HG02588 (cell line): ENCODE measurements at regions not wholly inside any gene's neighbourhood (a gene's known extent, or its start where the extent isn't known, plus 50 kb on each side); places are given as distances from the start of the nearest gene placed in this dataset.
"Not testable (repeated sequence)": the region's sequence is repeated elsewhere in the genome, so short reads cannot be mapped to it uniquely, and the experiment has no call there.

Experiments
- ATAC-seq: cut with Tn5 transposase; IDR thresholded peaks from one replicate; pipeline ENCODE4 v1.9.1; 2021; ENCODE audit warnings: mild to moderate bottlenecking, moderate library complexity; ENCODE audit not compliant: unreplicated experiment

- no peak for ATAC-seq
These were observed 807.9 kb downstream of the PRELID2 start for GRCh38 chr5:145027286-145027685.

DNA sequence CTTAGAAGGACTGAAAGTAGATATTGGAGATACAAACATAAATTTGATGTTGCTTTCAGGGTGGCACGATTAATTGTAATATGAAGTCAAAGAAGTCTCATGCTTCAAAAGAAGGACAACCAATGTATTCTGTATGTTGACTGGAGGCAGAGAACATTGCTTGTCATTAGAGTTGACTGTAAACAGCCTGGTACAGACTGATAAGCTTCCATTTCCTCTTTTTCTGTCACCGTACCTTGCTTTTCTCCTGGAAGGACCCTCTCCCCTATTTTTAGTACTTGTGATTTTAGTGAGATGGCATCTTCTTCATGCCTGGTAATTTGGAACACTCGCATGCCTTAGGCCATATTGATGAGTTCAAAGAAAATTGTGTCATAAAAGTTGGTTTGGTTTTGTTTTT, 809.4 kb downstream of the PRELID2 start:
- ATAC-seq, result no peak

DNA sequence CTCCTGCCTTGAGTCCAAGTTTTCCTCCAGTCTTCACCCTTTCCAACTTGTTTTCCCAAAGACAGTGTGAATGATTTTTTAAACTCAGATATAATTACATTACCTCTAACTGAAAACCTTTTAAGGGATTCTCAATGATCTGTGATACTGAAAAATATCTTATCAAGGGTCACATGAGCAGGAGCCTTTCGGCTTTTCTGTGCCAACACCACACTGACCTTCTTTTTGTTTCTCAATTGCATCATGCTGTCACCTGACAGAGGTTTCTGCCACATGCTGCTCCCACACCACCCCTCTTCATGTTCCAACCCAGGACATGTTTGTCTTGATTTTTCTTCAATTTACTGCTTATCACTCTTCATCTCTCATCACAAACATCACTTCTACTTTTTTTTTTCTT, 820.0 kb downstream of the PRELID2 start:
- ATAC-seq, result no peak

- no peak for ATAC-seq
These were observed 821.0 kb downstream of the PRELID2 start for GRCh38 chr5:145014109-145014508.

- ATAC-seq, result no peak
These were observed 824.3 kb downstream of the PRELID2 start for GRCh38 chr5:145010834-145011233.

- ATAC-seq, result no peak
These were observed 826.1 kb downstream of the PRELID2 start for GRCh38 chr5:145008876-145009530.

DNA sequence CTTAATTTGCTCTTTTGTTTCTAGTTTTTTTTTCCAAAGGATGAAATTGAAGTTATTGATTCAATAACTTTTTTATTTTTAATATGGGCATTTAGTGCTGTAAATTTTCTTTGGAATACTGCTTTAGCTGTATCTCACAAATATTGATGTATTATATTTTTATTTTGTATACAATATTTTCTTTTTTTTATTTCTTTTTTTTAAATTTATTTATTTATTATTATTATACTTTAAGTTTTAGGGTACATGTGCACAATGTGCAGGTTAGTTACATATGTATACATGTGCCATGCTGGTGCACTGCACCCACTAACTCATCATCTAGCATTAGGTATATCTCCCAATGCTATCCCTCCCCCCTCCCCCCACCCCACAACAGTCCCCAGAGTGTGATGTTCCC, 823.7 kb downstream of the KCTD16 start:
- not testable (repeated sequence) for ATAC-seq

- ATAC-seq, result no peak
These were observed 812.4 kb downstream of the KCTD16 start for GRCh38 chr5:144983101-144983500.

DNA sequence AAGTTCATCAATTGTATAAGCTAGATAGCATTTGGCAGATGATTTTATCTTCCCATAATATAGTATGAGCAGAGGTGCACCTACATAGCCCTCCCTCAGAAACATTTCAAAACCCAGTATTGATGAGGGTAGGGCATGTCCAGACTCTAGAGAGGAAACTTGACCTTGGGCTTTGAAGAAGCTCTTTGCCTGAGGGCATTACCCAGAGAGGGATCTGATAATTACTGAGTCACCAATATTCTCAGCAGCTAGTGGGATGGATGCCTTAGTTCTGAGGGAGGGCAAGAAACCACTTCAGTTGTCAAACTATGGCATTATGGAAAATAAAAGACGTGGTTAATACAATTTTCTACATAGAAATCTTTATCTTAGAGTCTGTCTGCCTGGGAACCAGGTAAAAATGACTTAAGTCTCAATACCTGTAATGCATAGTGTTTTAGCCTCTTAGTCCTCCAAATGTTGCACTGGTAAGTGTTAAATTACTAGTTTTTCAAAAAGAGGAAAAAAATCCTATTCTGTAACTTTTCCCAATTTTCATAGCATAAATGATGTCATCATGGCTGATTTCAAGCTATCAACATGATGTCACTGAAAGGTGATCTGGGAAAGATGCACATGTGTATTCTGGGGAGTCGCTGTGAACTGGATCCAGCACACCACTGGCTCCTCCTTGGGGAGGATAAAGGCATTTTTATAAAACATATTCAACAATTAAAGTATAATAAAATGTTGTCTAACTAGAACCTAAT, 809.0 kb downstream of the KCTD16 start:
- no peak for ATAC-seq

DNA sequence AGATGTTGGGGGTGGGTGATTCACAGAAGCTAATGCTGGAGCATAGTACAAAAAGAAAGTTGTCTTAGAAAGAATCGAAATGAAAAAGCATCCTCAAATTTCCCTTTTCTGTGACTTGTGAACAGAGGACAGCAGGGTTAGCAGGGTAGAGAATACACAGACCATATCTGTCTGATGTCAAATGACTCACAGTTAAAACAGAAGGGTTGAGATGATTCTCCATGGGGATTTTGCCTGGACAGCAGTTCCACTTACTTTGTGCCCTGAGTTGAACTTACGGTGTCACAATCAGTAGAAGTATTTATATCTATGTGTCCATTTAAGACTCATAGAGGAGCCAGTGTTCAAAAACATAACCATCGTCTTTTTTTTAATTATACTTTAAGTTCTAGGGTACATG, 801.6 kb downstream of the KCTD16 start:
- ATAC-seq, result no peak

GRCh38 chr5:144971108-144971850, 800.6 kb downstream of the KCTD16 start:
- ATAC-seq, result no peak

- no peak for ATAC-seq
These were observed 789.6 kb downstream of the KCTD16 start for GRCh38 chr5:144960296-144960695.

GRCh38 chr5:144958002-144958401, 787.3 kb downstream of the KCTD16 start:
- no peak for ATAC-seq

DNA sequence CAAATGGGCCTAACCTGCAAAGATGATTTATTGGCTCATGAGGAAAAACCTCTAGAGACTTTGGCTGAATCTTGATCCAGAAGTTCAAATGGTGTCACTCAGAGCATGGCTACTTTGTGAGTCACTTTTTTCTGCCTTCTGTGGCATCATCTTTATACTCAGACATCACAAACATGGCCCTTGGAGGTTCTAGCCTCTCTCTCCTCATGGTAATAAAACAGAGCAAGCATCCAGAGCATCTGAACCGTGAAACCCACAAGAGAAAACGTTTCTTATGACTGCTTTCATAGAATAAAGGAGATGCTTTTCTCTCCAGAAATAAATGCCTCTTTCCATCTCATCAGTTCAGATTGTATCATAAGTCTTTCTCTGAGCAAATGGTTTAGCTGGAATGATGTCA, 780.3 kb downstream of the KCTD16 start:
- ATAC-seq, result no peak

DNA sequence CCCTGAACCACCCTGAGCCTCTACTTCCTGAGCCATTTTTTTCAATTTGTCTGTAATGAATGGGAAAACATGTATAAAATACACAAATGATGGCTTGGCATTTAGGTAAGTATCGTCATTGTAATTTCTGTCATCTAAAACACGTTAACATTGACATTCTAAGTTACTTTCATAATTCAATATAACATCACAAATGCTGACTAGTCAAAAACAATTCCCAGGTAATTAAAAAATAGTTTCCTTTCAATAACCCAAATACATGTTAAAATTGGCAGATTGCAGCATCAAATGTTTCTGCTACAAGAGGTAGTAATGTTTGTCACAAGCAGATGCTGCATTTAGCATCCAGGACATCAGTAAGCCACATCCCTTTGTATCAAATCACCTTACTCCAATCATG, 776.4 kb downstream of the KCTD16 start:
- ATAC-seq, result no peak

GRCh38 chr5:144945503-144945902, 774.8 kb downstream of the KCTD16 start:
- ATAC-seq, result no peak

GRCh38 chr5:144944936-144945335, 774.3 kb downstream of the KCTD16 start:
- ATAC-seq, result no peak

DNA sequence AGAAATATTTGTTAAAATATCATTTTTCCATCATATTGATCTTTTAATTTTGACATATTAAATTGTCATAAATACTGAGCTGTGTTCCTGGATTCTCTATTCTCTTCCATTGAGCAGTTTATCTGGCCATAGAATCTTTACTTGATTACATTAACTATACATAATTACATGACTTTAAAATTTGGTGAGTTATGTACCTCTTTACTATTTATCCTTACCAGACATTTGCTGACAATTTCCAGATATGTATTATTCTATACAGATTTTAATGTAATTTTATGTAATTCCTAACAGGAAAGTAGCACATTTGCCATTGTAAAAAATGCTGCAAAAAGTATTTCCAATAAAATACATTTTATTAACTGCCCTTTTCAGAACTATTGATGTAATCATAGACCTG, 770.3 kb downstream of the KCTD16 start:
- no peak for ATAC-seq

- no peak for ATAC-seq
These were observed 747.7 kb downstream of the KCTD16 start for GRCh38 chr5:144918371-144918770.

- no peak for ATAC-seq
These were observed 744.8 kb downstream of the KCTD16 start for GRCh38 chr5:144915452-144915851.

DNA sequence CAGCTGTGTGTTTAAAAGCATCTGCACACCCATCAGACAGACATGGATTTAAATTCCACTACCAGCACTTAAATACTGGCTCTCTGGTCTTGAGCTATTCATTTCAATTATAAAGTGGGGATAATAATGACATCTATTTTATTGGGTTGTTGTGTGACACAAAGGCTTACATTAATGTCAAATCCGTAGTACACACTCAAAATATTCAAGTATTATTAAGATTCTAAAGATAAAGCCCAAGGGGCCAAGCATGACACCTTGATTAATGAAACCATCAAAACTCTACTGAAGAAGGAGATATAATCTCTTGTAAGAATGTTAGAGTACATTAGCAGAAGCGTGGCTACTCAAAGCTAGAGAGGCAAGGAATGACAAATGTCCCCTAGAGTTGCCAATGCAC, 743.0 kb downstream of the KCTD16 start:
- ATAC-seq, result no peak

GRCh38 chr5:144896473-144896872, 725.8 kb downstream of the KCTD16 start:
- ATAC-seq, result no peak
